SK-N-SH (cell line): ENCODE measurements at regions not wholly inside any gene's neighbourhood (a gene's known extent, or its start where the extent isn't known, plus 50 kb on each side); places are given as distances from the start of the nearest gene placed in this dataset.

Experiments
- CHD2 ChIP-seq: fragments of 150-350 bp; IDR thresholded peaks from 2 replicates; pipeline ENCODE4 v1.6.1; 2018; ENCODE audit warnings: low read length; ENCODE audit not compliant: partially characterized antibody
- REST ChIP-seq: IDR thresholded peaks from 2 replicates; pipeline ENCODE4 v1.6.1; 2012; ENCODE audit warnings: mild to moderate bottlenecking, low read depth, low read length, moderate library complexity
- USF1 ChIP-seq: IDR thresholded peaks from 2 replicates; pipeline ENCODE4 v1.4.0; 2012; ENCODE audit warnings: low read depth, borderline replicate concordance

- TF ChIP-seq REST (no peak), USF1 (no peak), CHD2 (no peak)
Measured at GRCh38 chr4:45100956-45101818, 374.8 kb upstream of the GNPDA2 start.
